Lower lobe of right lung (tissue), 2 donors: ENCODE measurements at regions not wholly inside any gene's neighbourhood (a gene's known extent, or its start where the extent isn't known, plus 50 kb on each side); places are given as distances from the start of the nearest gene placed in this dataset.

Source experiments
- ATAC-seq, 2 donors: fragments of 200-7000 bp; cut with Tn5 transposase; one replicate each; pipeline ENCODE4 v1.9.1; 2020 to 2022; ENCODE audit warnings: mild to moderate bottlenecking in 2 of 2, moderate library complexity in 2 of 2
- DNase-seq: peaks from one replicate; pipeline ENCODE4 v3.0.0-alpha.2; 2020
- H3K27ac ChIP-seq: fragments of 200-600 bp; one replicate; pipeline ENCODE4 v1.8.0; 2022
- H3K27me3 ChIP-seq: fragments of 200-600 bp; one replicate; pipeline ENCODE4 v1.8.0; 2022; ENCODE audit warnings: low read depth
- H3K36me3 ChIP-seq: fragments of 200-600 bp; one replicate; pipeline ENCODE4 v1.8.0; 2022; ENCODE audit warnings: mild to moderate bottlenecking
- H3K4me1 ChIP-seq: fragments of 200-600 bp; one replicate; pipeline ENCODE4 v1.8.0; 2022
- H3K4me3 ChIP-seq: fragments of 200-600 bp; one replicate; pipeline ENCODE4 v1.8.0; 2022; ENCODE audit warnings: mild to moderate bottlenecking
- H3K9me3 ChIP-seq: fragments of 200-600 bp; one replicate; pipeline ENCODE4 v1.8.0; 2022
- CTCF ChIP-seq: fragments of 200-600 bp; IDR thresholded peaks from one replicate; pipeline ENCODE4 v1.8.0; 2022; ENCODE audit warnings: antibody characterized with exemption, mild to moderate bottlenecking
- intact Hi-C: fragments of 100-400 bp; cut with DNase I; formaldehyde crosslinking; loops from one replicate; pipeline ENCODE4 v1.11.0; 2022
- donor health status: DM: no; HTN: yes; CAD: no; lungs with severe emphysema.

GRCh38 chr2:207333599-207334300 is 168.0 kb upstream of the KLF7 start:
- H3K27ac ChIP-seq: peak overlapping the region; percentile 82
- H3K36me3 ChIP-seq: no peaks in the 10 kb centered on the region
- no peak for ATAC-seq
- H3K4me3 ChIP-seq: no peak overlapping the region
- peaks cover 29% of the 10 kb centered on the region for H3K4me1 ChIP-seq
- TF ChIP-seq CTCF: no peak
- H3K9me3 ChIP-seq: no peaks in the 10 kb centered on the region
- no peaks in the 10 kb centered on the region for H3K27me3 ChIP-seq
- intact Hi-C loops: no loop called here
- no peak for DNase-seq

GRCh38 chr2:207334301-207334623 is 168.5 kb upstream of the KLF7 start:
- ATAC-seq: no peak

GRCh38 chr2:207334624-207335371 is 169.1 kb upstream of the KLF7 start:
- ATAC-seq (peak; percentile 81 to 88), DNase-seq (peak; percentile 56)
- intact Hi-C loops: no loop called here
- Histone ChIP-seq H3K36me3 (no peaks in the 10 kb centered on the region), H3K4me1 (peaks cover 29% of the 10 kb centered on the region), H3K27ac (peak overlapping the region; percentile 82), H3K27me3 (no peaks in the 10 kb centered on the region), H3K9me3 (no peaks in the 10 kb centered on the region), H3K4me3 (peak overlapping the region; percentile 36)
- no peak for TF ChIP-seq CTCF

More at GRCh38 chr2:207334301-207334623, 168.5 kb upstream of the KLF7 start:
- Histone ChIP-seq H3K9me3 (no peaks in the 10 kb centered on the region), H3K4me3 (peak overlapping the region; percentile 36), H3K36me3 (no peaks in the 10 kb centered on the region), H3K4me1 (peaks cover 29% of the 10 kb centered on the region), H3K27ac (peak overlapping the region; percentile 82), H3K27me3 (no peaks in the 10 kb centered on the region)
- TF ChIP-seq CTCF: no peak
- DNase-seq: no peak
- intact Hi-C loops: no loop called here

- intact Hi-C loops: no loop called here
- H3K27ac ChIP-seq: peak overlapping the region; percentile 22
- ATAC-seq: peak in 1 of 2 donors; percentile 32
These were observed 171.8 kb upstream of the KLF7 start for GRCh38 chr2:207337234-207338219.

More at GRCh38 chr2:207337234-207338219, 171.8 kb upstream of the KLF7 start:
- DNase-seq: no peak
- Histone ChIP-seq H3K27me3 (no peaks in the 10 kb centered on the region), H3K4me1 (peaks cover 16% of the 10 kb centered on the region), H3K4me3 (no peak overlapping the region), H3K36me3 (no peaks in the 10 kb centered on the region), H3K9me3 (no peaks in the 10 kb centered on the region)
- no peak for TF ChIP-seq CTCF
